GM21360 (cell line): ENCODE measurements at regions not wholly inside any gene's neighbourhood (a gene's known extent, or its start where the extent isn't known, plus 50 kb on each side); places are given as distances from the start of the nearest gene placed in this dataset.
"Not testable (repeated sequence)": the region's sequence is repeated elsewhere in the genome, so short reads cannot be mapped to it uniquely, and the experiment has no call there.

ENCODE experiments used
- ATAC-seq: cut with Tn5 transposase; IDR thresholded peaks from one replicate; pipeline ENCODE4 v1.9.1; 2021; ENCODE audit warnings: mild to moderate bottlenecking, moderate library complexity; ENCODE audit not compliant: unreplicated experiment

DNA sequence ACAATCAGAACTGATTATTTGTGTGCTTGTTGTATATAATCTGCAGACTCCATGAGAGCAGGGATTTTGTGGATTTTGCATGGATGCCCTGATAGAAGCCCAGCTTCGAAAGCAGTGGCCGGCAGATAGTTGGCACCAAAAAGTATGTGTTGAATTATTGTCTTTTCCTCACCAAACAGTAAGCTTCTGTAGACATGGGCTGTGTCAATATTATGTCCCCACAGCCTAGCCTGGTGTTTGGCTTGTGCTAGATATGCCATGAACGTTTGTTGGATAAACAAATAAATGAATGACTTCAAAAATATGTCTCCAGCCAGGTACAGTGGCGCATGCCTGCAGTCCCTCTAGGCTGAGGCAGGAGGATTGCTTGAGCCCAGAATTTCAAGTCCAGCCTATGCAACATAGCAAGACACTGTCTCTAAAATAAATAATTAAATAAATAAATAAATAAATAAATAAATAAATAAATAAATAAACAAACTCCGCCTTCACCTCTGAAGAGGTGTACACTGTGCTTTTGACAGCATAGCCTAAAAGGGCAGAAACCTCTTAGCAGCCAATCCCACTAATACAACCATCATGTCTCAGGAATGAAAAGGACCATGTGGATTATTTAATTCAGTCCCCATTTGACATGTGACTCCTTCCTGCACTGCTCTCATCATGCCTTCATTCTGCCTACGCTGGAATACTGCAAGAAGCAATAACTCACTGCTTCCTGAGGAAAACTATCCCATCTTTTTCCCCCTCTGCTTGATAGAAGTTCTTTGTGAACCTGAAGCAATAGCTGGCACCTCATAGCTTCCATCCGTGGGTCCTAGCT lies 335.2 kb downstream of the FBXW7 start:
- no peak for ATAC-seq

DNA sequence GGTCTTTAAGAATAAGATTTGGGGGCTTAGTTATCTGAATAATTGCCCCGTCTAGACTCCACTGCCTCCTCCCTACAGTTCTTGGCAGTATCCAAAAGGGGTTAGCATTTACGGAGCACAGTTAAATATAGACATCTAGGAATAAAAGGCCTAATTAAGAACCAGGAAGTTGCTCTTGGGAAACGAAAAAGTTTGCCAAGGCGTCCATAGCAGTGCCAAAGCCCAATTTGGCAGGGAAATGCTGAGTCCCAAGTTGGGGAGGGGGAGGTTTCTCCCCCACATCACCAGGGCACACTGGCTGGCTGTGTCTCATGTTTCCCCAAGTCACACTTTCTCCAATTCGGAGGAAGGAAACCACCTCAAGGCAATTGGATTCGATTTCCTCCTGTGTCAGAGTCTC lies 338.7 kb downstream of the FBXW7 start:
- no peak for ATAC-seq

DNA sequence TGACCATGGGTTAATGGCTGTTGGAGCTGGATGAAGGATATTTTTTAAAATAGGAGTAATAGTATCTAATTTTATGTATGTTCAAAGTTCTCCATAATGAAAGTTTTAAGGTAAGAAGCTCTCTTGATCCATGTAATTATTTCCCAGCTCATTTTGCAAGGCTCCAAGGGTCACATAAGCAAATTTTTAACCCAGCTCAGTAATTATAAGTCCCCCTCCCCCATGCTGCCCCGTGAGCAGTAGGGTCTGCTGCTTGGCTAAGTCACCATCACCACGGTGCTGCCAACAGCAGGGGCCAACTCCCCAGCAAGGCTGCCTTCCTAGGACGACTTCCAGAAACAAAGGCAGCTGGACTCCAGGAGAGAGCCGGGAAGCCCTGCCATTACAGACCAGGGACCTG lies 340.0 kb downstream of the FBXW7 start:
- ATAC-seq = no peak

DNA sequence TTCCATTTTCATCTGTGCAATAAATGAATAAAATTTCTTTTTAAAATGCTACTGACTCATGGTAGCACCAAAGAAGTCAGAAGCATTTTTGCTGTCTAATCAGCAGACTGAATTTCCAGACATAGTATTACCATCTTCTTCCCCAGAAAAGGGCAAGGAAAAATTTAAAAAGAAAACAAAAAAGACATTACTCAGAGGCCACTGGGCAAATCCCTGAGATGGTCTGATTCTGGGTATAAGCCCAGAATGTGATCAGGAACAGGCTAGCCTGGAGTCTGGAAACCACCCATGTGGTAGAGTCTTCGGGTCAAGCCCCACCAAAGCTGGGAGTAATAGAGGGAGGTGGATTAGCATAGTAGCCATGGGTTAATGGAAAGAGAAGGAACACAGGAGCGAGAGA lies 342.8 kb downstream of the FBXW7 start:
- no peak for ATAC-seq

DNA sequence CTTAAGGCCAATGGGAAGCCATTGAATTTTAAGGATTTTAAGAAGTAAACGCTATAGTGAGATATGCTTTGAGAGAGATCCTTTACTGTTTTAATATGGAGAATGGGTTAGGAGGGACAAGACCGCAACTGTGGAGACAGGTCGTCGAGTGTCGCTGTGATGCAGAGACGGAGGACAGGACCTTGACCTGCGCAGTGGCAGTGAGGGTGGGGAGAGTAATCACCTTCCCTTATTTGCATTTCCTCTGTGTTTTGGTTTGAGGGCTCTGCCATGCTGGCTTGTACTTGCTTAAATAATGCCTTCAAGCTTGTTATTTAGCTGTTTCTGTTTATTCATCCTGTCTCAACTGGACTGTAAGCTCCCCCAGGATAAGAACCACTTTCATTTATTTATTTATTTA lies 345.0 kb downstream of the FBXW7 start:
- no peak for ATAC-seq

DNA sequence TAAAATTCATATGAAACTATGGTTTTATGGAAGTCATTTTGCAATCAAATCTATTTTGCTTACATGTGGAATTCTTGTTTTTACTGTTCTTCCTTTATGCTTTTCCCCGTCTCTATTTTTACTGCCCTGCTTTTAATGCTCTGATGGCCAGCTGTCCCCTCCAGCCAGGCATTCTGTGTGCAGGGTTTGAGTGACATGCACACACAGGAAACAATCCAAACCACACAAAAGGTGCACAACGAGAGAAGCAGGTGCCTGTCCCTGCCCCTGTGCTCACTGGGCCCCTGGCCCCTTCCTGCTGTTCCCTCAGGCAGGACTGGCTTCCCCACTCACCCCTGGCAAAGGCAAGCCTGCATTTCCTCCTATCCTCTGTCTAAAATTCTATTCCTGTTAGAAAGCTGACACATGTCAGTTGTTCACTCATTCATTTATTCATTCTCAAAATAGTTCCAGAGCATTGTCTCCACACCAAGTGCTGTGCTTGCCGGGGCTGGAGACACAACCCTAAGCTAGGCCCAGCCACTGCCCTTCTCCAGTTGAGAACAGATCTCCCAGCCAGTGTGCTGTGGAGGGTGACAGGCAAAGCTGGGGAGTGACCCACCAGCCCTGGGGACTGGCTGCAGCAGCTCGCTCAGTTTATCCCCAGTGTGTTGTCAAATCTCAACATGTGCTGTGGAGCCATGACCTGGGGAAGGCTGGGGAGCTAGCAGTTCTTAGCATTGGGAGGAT lies 346.3 kb downstream of the FBXW7 start:
- ATAC-seq = peak; percentile 61

DNA sequence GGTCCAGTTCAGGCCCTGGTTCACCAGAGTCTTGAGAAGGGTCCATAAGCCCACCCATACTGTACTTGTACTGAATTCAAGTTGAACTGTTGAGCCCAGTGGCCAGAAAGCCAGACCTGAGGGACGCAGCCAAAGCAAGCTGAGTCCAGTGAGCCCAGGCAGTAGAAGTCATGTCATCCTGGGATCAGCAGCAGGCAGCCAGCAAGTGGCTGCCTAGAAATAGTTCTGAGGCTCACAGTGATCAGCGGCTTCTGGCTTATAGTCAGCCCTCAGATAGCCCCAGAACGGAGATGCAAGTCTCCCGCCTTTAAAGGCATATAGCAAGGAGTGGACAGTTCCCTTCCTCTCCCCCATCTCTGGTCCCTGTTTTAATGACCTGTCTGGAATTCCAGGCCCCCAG lies 347.1 kb downstream of the FBXW7 start:
- no peak for ATAC-seq

DNA sequence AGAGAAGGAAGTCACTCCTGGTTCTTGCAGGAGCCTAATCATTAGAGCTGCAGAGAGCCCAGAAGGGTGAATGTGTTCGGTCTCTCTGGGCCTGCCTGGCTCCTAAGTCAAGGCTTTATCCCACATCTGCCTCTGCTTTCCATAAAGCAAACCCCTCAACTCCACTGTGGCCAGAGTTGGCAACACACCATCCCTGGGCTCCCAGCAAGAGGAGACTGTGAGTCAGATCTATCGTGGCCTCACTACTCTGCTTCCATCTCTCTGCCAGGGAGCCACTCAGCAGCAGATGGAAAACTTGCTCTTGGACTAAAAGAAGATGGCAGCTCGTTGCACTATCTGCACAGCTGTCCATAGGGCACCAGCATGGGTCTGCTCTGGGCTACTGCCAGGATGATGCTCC lies 348.2 kb downstream of the FBXW7 start:
- no peak for ATAC-seq

DNA sequence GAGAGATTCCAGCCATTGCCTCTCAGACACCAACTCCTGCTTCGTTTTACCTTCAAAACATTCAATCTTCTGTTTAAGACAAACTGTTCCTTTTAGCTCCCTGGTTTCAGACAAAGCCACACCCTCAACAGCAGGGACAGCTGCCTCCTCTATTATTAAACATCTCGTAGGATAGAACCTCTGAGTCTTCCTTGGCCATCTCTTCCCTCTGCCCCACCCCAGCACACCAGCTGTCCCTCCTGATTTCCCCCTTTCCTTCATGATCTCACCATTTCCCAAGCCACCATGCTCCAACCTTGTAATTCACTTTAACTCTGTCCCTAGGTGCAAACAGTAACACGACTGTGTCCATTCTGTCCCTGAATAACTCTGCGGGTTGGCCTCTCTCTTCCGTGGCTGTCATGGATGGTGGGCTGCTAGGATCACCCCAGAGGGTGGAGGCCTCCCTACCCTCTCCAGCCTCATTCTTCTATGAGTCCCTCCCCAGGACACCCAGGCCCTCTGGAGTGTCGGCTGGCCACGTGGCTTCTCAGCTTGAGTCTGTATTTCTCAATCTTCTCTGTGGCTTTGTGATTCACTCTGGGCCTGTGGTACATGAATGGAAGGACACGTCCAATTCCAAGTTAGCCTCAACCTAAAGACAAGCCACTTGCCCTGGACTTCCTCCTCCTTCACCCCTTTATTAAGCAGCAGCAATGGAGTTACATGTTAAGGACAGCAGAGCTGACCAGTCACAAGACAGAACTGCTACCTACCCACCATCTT lies 349.9 kb downstream of the FBXW7 start:
- no peak for ATAC-seq

DNA sequence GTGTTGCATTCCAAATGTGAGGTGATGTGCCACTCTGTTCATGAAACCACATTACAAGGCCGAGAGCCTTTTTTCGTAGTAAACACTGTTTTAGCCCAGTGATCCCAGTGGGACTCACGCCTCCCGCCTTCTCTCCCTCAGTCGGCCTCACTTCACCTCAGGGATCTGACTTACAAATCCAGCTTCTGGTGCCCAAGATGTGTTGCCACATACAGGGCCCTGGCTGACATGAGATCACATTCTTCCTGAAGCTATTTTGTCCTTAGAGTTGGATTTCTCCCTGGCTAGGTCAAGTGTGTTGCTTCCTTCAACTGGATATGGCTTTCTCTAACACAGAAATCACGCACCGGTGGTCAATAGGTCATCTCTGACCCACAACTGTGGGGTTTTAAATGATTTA lies 354.7 kb downstream of the FBXW7 start:
- ATAC-seq = no peak

DNA sequence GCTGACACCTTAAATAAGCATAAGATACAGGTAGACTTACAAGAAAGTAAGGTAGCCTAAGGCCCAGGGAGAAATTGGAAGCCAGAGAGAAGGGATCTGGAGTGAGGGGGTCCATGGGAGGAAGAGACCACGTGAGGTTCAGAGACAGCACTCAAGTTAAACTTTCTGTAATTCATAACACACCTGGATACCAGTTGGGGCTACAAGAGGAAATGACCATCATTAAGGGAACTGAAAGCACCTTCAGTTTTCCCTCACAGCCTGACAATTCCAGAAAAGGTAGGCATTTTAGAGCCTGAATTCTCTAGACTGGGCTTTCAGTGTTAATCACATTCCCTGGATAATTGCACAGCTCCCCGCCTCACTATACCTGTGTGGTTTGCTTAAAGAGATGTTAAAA lies 355.5 kb downstream of the FBXW7 start:
- ATAC-seq = no peak

DNA sequence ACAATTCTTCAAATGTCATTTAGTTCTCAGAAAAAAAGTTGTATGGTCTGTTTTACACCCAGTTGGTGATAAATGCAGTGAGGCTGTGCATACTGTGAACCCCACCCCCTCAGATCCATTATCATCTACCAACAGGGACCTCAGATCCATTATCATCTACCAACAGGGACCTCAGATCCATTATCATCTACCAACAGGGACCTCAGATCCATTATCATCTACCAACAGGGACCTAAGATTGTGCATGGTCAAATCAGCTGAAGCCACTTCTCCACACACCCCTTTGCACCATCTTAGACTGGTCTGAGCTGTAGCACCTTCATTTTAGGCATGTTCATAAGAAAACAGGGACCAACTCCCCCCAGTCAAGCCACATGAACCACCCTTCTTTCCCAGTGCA lies 358.4 kb downstream of the FBXW7 start:
- not testable (repeated sequence) for ATAC-seq

DNA sequence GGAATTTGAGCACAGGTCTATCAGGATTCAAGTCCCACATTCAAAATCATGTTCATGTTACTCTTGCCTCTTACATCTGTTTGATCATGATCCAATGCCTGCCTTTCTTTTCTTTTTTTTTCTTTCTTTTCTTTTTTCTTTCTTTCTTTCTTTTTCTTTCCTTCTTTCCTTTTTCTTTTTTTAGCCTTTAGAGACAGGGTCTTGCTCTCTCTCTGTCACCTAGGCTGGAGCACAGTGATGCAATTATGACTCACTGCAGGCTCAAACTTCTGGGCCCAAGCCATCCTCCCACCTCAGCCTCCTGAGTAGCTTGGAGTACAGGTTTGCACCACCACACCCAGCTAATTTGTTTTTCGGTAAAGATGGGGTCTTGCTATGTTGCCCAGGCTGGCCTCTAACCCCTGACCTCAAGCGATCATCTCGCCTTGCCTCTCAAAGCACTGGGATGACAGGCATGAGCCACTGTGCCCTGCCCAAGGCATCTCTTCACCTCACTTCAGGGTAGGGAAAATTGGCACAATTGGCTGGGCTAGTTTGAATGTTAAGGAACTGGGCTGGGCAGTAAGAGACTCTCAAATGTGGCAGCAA lies 359.2 kb downstream of the FBXW7 start:
- ATAC-seq = no peak

DNA sequence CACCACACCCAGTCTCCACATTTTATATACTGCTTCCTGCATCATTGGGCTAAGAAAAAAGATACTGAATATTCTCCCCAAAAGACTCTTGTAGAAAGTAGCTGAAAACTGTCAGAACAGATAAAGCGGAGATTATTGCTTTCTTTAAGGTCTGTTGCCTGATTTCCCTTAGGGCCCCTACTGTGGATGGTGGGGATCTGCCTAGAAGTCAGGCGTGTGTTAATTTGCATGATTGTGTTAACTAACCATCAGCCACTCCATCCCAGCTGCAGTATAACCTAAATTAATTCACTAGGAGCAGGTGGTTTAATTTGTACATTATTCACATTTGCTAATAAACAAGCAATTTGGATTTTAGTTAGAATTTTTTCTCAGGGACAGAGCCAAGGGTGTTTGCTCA lies 360.3 kb downstream of the FBXW7 start:
- ATAC-seq = no peak

DNA sequence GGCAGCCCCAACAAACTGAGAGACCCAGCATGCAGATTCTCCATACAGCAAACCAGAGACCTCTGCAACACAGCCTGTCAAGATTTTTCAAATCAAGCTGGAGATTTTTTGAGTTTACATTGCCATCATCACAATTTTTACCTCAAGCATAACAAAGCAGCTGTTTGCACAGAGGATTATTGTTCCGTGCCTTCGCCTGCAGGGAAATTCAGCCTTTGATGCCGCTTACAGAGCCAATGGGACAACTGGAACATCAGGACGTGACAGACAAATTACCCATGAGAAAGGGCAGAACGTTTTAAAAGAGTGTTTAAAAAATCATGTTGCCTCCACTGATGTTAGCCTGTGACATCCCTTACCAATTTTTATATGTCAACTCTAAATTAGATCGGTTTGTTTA lies 363.7 kb downstream of the FBXW7 start:
- no peak for ATAC-seq

DNA sequence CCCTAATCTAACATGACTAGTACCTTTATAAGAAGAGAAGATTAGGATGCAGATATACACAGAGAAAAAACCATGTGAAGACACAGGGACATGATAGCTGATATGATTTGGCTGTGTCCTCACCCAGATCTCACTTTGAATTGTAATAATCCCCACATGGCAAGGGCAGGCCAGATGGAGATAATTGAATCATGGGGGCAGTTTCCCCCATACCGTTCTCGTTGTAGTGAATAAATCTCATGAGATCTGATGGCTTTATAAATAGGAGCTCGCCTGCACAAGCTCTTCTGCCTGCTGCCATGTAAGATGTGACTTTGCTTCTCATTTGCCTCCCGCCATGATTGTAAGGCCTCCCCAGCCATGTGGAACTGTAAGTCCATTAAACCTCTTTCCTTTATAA lies 364.3 kb downstream of the FBXW7 start:
- no peak for ATAC-seq

DNA sequence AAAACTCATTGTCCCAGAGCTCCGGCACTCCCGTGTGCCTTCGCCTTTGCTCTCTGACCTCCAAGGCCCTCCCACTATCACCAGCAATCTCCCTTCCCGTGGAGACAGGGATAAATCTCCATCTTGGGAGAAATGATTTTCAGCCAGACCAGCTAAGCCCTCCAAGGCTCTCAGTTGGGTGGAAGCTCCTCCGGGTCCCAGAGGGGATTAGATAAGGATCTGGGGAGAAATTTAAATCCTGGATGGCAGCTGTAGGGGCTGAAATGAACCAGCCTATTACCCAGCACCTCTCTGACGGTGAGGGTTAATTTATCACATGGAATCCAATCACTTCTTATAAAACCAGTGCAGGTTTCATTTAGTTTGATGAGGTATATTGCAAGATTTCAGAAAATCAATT lies 366.2 kb downstream of the FBXW7 start:
- no peak for ATAC-seq

DNA sequence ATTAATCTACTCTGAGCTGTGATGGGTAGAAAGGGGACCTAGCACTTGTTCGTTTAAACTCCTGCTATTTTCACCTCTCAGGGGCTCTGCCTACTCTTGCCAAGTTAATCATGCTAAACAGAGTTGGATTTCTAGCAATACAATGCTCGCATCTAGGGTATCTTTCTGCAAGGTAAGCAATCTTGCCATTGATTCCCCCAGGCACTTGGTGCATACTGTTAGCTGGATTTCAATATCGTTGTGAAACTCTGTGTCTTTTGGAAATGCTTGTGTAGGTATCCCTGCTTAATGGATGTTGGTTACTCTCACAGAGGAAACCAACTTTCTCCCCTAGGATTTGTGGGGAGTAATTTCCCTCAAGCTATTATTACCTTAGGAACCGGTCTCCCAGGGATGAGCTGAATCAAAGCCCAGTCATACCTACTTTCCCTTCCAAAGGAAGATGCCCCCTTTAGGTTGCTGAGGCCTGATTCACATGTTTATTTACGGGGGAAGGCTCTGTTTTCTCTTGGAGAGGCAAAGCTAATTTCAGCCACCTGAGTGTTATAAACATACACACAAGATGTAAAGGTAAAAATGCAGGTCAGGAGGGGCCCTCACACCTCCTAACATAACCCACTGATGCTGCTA lies 366.8 kb downstream of the FBXW7 start:
- no peak for ATAC-seq

DNA sequence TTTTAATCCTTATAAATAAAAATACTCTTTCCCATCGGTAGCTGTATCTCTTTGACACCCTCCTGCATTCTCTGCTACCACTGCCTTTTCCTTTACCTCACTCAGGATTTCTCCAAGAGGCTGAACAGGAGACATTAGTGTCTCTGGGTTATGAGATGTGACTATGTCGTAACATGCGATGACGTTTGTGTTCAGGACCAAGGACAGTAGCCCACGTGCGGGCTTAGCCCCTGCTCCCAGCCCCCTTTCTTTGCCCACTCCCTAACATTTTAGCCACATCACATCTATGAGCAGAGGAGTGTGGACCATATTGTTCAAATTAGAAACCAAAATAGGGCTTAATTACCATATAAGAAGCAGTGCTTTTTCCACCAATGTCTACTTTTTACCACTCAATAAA lies 369.3 kb downstream of the FBXW7 start:
- ATAC-seq = no peak

DNA sequence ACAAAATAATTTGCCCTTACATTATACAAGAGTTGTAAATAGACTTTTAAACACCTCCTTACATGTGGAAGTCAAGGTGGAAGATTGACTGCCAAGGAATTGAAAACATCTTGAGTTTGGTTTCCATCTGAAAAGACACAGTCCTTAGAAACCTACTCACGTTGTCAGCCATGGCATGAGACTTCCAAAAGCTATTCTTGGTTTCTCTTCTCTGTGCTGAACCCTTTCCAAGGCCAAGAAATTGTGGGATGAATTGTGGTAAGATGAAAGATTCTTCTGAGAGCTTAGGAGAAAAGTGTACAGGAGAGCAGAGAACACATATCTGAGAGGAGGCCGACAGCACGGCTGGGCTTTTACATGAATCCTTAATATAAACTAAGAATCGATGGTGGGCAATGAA lies 370.0 kb downstream of the FBXW7 start:
- no peak for ATAC-seq

DNA sequence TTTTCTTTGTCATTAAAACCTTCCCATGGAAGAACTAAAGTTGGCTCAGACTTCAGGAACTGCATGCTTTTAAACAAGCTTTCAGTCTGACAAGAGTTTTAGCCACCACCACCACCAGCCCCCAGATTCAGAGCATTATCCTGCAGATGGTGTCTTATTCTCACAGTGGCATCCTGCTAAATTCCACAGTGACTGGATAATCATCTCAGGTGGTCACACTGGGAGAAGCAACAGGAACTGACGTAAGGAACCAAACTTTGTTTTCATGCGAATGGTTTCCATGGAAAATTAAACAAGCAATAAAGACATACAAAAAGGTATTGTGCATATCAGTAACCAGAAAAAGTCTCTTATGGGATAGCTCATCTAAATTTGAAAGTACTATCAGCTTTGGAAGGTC lies 370.7 kb downstream of the FBXW7 start:
- no peak for ATAC-seq
